SH-SY5Y (cell line): ENCODE measurements at regions not wholly inside any gene's neighbourhood (a gene's known extent, or its start where the extent isn't known, plus 50 kb on each side); places are given as distances from the start of the nearest gene placed in this dataset.

Source experiments
- GATA2 ChIP-seq: IDR thresholded peaks from 2 replicates; pipeline ENCODE4 v1.6.1; 2011; ENCODE audit warnings: mild to moderate bottlenecking, low read depth, low read length
- GATA3 ChIP-seq: IDR thresholded peaks from 2 replicates; pipeline ENCODE4 v1.6.1; 2011; ENCODE audit warnings: low read depth, mild to moderate bottlenecking, low read length, moderate library complexity

DNA sequence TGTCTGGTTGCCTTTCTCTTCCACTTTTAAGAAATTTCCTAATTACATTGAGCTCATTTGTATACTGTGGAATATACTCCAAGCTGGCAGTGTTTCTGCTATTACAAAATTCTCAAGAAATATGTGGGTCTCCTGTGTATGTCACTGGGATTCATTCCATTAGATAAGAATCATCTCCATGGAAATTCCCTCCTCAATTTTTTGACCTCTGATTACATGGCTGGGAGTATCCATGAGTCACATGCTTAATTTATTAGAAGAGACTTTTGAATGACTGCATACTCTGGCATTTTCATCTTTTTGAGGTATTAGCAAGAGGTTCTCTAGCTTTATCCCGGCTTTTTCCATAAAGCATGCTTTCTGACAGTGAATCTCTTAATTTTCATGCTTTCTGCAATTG, 665.5 kb upstream of the CNTNAP5 start:
- no peak for TF ChIP-seq GATA2
- TF ChIP-seq GATA3 = no peak

DNA sequence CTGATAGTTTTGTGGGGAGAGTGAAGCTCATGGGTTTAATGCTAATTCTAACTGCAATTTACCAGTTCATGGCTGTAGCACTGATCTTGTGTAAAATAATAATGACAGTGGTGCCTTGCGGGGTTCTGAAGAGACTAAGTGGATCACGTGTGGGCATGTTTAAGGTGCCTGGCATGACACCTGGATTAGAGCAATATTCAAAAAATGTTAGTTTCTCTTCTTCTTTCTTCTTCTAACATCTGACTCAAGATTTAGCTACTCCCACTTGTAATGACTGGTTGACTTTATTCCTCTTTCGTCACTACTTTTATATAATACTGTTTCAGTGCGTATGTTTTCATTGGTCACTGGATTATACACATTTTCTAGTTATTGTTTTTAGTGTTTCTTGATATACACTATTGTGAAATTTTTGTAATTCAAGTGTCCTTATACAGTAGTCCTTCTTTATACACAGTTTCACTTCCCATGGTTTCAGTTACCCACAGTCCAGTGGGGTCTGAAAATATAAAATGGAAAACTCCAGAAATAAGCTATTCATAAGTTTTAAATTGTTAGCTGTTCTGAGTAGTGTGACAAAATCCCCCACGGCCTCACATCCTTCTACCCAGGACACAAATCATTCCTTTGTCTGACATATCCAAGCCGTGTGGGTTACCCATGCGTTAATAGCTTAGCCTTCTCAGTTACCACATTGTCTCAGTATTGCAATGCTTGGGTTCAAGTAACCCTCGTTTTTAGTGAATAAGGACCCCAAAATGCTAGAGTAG, 662.2 kb upstream of the CNTNAP5 start:
- TF ChIP-seq GATA3 = no peak
- no peak for TF ChIP-seq GATA2

DNA sequence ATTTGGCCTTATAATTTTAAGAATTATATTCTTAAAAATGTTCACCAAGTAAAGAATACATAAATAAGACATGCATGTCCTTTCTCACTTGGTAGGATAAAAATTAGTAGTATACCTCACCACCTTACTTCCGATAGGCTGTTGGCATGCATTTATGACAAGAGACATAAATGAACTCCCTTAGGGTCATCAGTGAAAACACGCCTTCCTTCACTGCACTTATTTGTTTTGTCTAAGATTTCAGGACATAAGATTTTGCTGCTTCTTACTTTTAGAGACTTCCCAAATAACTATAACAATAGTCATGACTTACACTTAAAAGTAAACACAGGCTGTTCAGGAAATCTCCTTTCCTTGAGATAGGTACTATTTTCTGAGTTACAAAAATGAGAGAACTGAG, 661.3 kb upstream of the CNTNAP5 start:
- TF ChIP-seq GATA2 = no peak
- no peak for TF ChIP-seq GATA3

GRCh38 chr2:123364243-123364896, 660.7 kb upstream of the CNTNAP5 start:
- no peak for TF ChIP-seq GATA3
- no peak for TF ChIP-seq GATA2

GRCh38 chr2:123366239-123366837, 658.7 kb upstream of the CNTNAP5 start:
- TF ChIP-seq GATA2 = no peak
- no peak for TF ChIP-seq GATA3

DNA sequence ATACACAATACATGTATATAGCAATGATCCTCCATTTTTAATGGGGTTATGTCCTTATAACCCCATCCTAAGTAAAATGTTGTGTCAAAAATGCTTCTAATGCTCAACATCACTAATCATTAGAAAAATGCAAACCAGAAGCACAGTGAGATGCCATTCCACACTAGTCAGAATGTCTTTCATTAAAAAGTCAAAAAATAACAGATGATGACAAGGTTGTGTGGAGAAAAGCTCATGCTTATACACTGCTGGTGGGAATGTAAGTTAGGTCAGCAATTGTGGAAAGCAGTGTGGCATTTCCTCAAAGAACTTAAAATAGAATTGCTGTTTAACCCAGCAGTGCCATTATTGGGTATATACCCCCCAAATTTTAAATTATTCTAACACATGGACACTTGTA, 654.9 kb upstream of the CNTNAP5 start:
- TF ChIP-seq GATA2 (no peak), GATA3 (no peak)

DNA sequence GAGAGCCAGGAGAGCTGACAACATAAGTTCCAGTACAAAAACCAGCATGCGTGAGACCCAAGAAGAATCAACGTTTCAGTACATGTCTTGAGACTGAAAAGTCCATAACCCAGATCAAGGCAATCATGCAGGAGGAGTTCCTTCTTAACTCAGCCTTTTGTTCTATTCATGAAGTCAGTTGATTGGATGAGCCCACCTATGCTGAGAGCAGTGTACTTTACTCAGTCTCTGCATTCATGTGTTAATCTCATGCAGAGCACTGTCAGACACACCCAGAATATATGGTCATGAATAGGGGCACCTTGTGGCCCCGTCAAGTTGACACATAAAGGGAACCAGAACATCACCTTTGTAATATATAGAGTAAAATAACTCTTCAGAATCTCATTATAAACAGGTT, 653.6 kb upstream of the CNTNAP5 start:
- TF ChIP-seq GATA3 = no peak
- TF ChIP-seq GATA2 = no peak

GRCh38 chr2:123380370-123380935, 644.6 kb upstream of the CNTNAP5 start:
- TF ChIP-seq GATA3 = no peak
- no peak for TF ChIP-seq GATA2

DNA sequence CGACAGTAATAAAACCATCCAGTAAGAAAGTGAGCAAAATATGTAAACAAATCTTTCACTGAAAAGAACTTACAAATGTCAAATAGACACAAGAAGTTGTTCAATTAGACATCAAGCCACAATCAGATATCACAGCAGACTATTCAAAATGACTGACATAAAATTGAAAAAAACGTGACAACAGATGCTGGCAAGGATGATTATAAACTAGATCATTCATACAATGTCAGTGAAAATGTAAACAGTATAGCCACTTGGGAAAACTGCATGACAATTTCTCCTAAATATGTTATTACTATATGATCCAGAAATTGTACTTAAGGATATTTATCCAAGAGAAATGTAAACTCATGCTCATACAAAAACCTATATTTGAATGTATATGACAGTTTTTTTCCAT, 609.4 kb upstream of the CNTNAP5 start:
- no peak for TF ChIP-seq GATA2
- no peak for TF ChIP-seq GATA3

GRCh38 chr2:123419976-123420375, 605.1 kb upstream of the CNTNAP5 start:
- no peak for TF ChIP-seq GATA2
- TF ChIP-seq GATA3 = no peak

GRCh38 chr2:123434546-123435395, 590.3 kb upstream of the CNTNAP5 start:
- no peak for TF ChIP-seq GATA2
- TF ChIP-seq GATA3 = no peak

DNA sequence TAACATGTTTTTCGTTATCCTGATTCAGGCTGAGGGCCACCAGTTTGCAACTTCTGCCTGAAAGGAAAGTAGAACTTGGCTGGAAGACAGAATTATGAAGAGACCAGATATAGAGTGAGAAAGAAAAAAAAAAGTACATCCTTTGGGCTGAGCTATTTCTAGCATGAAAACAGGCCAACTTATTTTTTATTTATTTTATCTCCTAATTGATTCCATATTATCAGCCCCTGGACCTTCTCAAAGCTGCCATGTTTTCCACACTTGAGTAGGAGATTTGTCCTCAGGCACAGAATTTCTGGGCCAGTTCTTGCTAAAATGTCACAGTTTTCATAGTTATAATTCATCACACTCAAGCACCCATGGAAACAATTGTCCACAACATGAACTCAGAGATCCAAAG, 586.8 kb upstream of the CNTNAP5 start:
- TF ChIP-seq GATA3 = no peak
- TF ChIP-seq GATA2 = no peak

- no peak for TF ChIP-seq GATA3
Measured at GRCh38 chr2:123438675-123439074, 586.4 kb upstream of the CNTNAP5 start.

DNA sequence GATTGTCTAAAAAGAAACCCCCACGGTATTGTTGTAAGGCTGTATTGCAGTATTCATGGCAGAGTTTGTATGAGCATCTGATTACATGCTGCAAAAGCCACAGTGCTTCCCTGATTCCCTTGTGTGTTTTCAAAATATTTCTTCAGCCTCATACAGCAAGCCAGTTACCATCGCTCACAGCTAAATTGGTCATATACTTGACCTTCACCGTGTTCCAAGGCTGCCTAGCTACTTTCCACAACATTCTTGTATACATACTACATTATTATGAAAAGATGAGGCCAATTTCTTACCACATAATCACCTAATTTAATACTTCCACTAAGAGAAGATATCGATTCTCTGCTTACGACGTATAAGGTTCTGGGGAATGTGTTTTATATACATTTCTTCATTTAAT, 576.3 kb upstream of the CNTNAP5 start:
- TF ChIP-seq GATA3 (no peak), GATA2 (no peak)
